BJ (cell line): ENCODE measurements at regions not wholly inside any gene's neighbourhood (a gene's known extent, or its start where the extent isn't known, plus 50 kb on each side); places are given as distances from the start of the nearest gene placed in this dataset.

ENCODE experiments used
- CTCF ChIA-PET: fragments of 350-600 bp; formaldehyde crosslinking; extraction: SDS; loops from one replicate; lab custom pipeline; 2021; ENCODE audit warnings: antibody characterized with exemption, inconsistent platforms; lab: Yijun Ruan, JAX
- POLR2A ChIA-PET: fragments of 300-600 bp; sonication (Branson Sonifier 250); formaldehyde crosslinking; extraction: SDS; loops from one replicate; lab custom pipeline; 2021; ENCODE audit warnings: antibody characterized with exemption; lab: Charles Lee
- DNase-seq: peaks from one replicate; pipeline ENCODE4 v3.0.0-alpha.2; 2011; ENCODE audit warnings: low read depth
- H3K27me3 ChIP-seq: 2 replicates; pipeline ENCODE4 v1.6.0; 2011; ENCODE audit warnings: low read length; ENCODE audit not compliant: control insufficient read depth, insufficient read depth
- H3K36me3 ChIP-seq: 2 replicates; pipeline ENCODE4 v1.5.1; 2011; ENCODE audit warnings: low read length; ENCODE audit not compliant: control insufficient read depth, insufficient read depth
- H3K4me3 ChIP-seq: 2 replicates; pipeline ENCODE4 v1.5.1; 2011; ENCODE audit warnings: low read depth, mild to moderate bottlenecking, control low read depth, low read length
- CTCF ChIP-seq: IDR thresholded peaks from 2 replicates; pipeline ENCODE4 v1.5.1; 2011; ENCODE audit warnings: low read depth, mild to moderate bottlenecking, control low read depth, inconsistent platforms, low read length, moderate library complexity; ENCODE audit not compliant: insufficient read depth

- ChIA-PET POLR2A (no interaction called here), CTCF (interaction anchor here (1.0 to 1.4 kb wide), 2 partner anchors 13 to 33 kb away, joined by 3 read pairs; no protein-coding TSS in a partner anchor)
- TF ChIP-seq CTCF, result no peak
- Histone ChIP-seq H3K4me3 (no peak overlapping the region), H3K36me3 (no peaks in the 10 kb centered on the region), H3K27me3 (no peaks in the 10 kb centered on the region)
- no peak for DNase-seq
Measured at GRCh38 chr12:107992029-107992428, 137.1 kb upstream of the WSCD2 start.

DNA sequence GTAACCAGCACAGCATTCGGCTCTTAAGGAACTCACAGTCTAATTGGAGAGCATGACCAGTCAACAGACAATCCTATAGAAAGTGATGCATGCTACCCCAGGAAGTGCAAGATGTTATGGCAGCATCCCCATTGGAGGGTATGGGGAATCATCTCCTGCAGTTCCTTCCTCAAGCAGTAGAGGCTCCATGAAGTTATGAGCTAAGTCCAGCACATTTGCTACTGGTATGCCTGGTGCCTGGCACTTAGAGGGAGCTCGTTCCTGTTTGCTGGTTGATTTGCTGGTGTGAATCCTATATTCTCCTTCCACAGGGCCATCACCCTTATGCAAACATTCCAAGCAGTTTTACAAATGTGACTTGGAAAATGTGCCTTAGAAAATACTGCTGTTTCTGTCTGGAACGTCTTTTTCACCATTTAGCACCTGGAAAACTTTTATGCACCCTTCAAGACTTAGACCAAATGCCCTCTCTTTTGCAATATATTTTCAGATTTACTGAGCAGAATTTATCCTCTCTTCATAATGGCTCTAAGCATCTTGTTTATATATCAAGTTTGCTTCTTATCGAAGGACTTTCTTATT is 136.1 kb upstream of the WSCD2 start:
- CTCF ChIA-PET, result interaction anchor here (0.5 to 1.0 kb wide), 3 partner anchors 9 to 499 kb away, joined by 3 read pairs; no protein-coding TSS in a partner anchor
- H3K4me3 ChIP-seq, result no peak overlapping the region
- DNase-seq, result no peak
- no peaks in the 10 kb centered on the region for H3K36me3 ChIP-seq
- H3K27me3 ChIP-seq, result no peaks in the 10 kb centered on the region
- POLR2A ChIA-PET, result no interaction called here
- peak; percentile 43 for TF ChIP-seq CTCF

- no peaks in the 10 kb centered on the region for H3K36me3 ChIP-seq
- ChIA-PET POLR2A (no interaction called here), CTCF (no interaction called here)
- DNase-seq, result no peak
- TF ChIP-seq CTCF, result no peak
- H3K27me3 ChIP-seq, result no peaks in the 10 kb centered on the region
- no peak overlapping the region for H3K4me3 ChIP-seq
Measured at GRCh38 chr12:107998863-107999262, 130.2 kb upstream of the WSCD2 start.

GRCh38 chr12:108000111-108000510 is 129.0 kb upstream of the WSCD2 start:
- ChIA-PET POLR2A (no interaction called here), CTCF (no interaction called here)
- H3K36me3 ChIP-seq, result no peaks in the 10 kb centered on the region
- no peak for DNase-seq
- no peak overlapping the region for H3K4me3 ChIP-seq
- no peaks in the 10 kb centered on the region for H3K27me3 ChIP-seq
- TF ChIP-seq CTCF, result no peak

GRCh38 chr12:108004319-108004718 is 124.8 kb upstream of the WSCD2 start:
- no peak for DNase-seq
- no peaks in the 10 kb centered on the region for H3K36me3 ChIP-seq
- no peak for TF ChIP-seq CTCF
- POLR2A ChIA-PET, result no interaction called here
- CTCF ChIA-PET, result no interaction called here
- no peaks in the 10 kb centered on the region for H3K27me3 ChIP-seq
- no peak overlapping the region for H3K4me3 ChIP-seq
